DMS79 (cell line): ENCODE measurements at regions not wholly inside any gene's neighbourhood (a gene's known extent, or its start where the extent isn't known, plus 50 kb on each side); places are given as distances from the start of the nearest gene placed in this dataset.

Source experiments
- DNase-seq: peaks from one replicate; lab custom pipeline; 2025; lab: John Stamatoyannopoulos, UW

DNA sequence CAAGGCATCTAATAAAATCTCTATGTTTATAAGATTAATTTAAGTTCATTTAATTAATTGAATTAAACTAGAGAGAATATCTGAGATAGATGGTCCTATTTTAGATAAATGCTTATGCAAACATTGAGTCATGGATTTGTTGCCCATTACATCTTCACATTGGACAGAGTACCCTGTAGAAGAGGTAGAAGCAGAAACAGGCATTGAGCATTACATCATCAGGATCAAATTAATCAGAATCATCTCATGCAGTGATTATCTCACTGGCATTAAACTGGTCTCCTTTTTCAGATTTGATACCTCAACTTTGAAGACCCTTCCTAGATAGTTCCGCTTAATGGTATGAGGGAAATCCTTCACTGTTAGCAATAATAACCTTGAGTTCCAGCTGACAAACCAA, 469.6 kb upstream of the VRK2 start:
- no peak for DNase-seq

DNA sequence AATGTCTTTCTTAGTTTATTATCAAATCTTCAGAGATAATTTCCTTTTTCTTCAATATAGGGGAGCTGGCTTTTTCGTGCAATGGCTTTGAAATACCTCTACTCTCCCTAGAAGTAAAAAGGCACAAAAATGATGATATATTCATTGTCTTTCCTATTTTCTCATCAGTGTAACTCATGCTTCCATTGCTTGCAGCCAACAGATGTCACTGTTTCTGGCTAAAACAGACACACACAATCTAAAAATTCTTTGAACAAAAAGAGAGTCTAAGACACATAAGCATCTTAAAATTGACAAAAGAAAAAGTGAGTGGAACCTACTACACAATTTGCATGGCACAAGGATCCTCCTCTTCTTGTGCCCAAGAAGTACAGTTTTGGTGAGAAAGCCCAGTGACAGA, 448.7 kb upstream of the VRK2 start:
- DNase-seq: no peak

DNA sequence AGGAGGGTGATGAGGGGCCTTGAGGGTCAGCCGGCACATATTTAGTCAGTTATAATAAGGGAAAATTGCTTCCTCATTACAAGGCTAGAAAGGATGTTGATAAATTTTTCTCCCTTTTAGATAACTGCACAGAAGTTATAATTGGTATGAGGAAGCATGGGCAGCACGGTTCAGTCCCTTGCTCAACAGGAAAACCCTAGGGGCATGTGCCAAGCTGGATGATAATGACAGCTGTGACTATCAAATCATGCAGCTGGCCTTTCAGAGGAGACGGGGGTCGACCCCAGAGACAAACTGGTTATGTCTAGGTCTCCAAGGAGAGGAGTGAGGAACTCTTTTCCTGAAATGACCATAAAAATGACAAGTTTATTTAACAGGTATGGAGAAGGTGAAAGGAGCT, 448.1 kb upstream of the VRK2 start:
- DNase-seq: no peak

DNA sequence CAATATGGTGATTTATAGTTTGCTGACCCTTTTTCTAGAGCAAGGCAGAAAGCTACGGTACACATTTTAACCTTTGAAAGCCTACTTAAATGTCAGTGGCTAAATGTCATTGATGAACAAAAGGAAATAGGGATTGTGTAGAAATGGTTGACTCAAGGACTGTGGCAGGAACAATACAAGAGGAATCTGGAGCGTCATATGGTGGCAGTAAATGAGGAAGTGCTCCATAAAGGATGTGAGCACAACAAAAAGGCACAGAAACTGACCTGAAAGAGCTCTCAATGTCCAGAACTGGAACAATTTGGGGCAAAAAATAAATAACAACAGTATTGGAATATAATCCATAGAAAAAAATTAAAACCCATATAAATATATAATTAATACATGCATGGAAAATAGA, 443.9 kb upstream of the VRK2 start:
- DNase-seq: no peak

DNA sequence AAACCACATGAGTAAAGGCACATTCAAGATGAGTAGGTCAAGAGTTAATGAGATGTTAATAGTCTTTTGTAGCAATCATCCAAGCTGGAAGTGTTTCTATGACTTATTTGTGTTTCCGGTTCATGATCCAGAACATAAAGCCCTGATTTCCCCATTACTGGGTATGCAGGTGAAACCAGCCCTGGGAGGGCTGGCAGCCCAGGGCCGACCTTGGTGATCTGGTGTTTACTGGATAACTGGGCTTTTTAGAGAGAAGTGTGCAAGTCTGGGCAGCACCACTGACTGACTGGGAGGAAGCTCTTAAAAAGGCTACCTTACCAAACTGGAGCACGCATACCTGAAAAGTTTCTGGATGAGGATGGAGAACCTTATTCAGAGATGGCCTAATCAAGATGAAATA, 431.6 kb upstream of the VRK2 start:
- no peak for DNase-seq

DNA sequence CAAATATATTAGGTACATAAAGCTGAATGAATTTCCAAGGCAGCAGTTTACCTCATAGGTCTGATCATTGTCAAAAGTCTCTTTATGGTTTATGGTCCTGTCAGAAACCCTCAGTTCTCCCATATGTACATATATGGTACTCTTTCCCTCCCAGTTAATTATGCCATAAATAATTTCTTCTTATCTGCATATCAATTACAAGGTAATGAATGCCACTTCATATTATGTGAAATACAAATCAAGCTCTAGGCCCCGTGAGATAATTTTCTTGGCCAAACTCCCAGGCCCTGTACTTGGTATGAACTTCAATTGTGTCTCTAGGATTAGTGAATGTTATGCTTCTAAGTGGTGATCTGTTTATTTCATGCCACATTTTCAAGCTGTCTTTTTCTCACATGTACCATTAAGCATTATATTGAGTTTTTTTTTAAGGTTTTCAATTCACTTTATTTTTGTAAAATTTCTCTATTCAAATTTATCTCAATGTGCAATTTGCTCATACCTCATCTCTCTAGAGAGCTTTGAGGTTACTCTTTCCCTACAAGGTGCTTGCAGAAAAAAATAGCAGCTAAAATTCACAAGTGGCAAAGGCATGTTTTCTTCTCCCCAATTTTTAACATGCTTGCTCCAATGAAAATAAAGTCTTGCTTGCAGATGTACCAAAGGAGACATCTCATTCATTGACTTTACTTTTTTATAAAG, 430.6 kb upstream of the VRK2 start:
- DNase-seq: no peak

DNA sequence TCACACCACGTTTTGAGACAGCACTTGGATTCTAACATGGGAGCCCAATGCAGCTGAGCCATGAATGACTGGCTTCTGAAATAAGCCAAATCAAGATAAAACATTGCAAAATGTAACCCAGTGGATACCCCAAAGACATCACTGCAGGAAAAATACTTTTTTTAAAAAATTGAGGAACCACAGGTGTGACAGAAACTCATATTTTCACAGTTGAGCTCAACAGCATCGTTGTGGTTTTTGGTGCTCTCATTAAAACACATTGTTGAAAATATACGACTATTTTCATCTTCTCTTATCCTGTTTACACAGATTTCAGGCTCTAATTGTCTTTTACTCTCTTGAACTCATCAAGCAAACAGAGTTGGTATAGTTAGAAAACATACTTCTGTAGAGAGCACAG, 429.3 kb upstream of the VRK2 start:
- DNase-seq: no peak

DNA sequence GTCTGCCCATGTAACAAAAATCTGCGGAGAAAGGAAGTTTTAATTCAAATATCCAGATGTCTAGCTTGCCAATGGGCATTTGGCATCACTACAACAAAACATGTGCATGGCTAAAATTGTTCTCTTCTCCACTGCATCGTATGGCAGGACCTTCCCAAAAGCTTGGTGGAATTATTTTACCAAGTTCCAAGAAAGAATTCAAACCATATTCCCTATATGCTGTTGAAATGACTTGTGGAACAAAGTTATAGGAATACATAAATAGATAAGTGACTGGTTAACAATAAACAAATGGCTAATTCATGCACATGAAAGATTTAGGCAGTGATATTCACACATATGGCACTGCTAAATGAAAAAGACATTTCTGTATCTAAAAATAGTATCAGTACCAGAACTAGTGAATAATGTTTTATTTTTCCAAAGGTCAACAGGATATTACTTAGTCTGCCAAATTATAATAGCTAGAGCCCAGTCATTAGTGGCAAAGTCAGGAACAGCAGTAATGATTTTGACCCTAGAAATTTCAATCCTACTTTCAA, 425.4 kb upstream of the VRK2 start:
- no peak for DNase-seq

DNA sequence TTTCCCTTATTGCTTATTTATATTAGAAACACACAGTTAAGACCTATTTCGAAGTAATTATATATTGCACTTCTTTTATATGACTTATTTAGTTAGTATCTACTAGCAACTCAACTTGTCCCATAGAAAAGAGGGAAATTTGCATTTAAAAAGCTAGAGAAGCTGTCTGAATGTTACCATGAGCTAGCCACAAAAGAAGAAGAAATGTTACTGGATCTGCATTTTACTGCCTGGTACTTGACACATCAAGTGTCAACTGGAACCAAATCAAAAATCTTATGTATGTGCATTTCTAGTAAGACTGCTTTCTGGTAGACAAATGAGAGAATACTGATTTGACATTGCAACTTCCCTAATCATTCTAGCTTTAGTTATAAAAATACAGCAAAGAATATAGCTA, 424.6 kb upstream of the VRK2 start:
- no peak for DNase-seq

DNA sequence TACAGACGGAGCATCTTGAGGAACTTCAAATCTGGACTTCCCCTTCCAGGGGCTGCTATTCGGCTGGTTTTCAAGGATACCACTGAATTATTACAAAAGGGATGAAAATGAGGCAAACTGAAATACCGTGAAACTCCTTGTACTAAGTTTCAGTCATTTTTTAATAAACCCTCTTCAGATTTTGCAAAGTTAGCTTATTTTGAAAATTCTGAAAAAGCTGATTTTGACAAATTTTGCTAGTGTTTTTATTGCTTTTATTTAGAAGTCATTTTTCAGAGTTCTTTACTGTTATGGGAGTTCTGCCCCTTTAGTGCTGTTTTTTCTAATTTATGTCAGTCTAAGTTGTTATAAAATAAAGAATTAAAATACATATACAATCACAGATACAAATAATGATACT, 390.4 kb upstream of the VRK2 start:
- no peak for DNase-seq

DNA sequence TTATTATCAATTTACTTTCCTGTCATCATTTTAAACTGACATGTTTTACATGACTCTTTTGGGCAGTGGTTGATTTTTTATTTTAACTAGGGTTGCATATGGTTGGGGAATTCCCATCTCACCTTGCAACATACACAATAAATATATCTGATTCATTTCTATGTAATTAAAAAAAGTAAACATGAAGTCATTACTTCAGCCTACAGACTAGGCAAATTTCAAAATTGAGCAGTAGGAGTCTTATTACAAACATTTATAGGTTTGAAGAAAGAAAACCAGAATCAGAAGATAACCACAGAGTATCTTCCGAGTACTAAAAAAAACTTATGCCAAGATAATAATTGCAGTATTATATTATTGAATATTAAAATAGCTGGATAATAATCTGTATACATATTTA, 377.0 kb upstream of the VRK2 start:
- no peak for DNase-seq

DNA sequence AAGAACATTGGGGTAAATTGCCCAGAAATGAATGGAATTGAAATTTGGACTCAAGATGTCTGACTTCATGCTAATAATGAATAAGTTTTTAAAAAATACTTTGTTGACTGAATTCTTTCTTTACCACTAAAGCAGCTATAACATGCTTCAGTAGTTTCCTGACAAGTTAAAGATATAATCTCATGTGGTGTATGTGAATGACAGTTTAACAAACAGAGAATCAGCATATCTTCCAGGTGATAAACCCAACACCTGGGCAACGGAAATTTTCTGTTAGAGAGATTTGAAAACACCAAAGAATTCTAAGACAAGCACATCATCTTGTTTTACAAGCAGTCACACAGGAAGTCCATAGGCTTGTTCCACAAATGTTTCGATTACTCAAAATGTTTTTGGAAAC, 372.6 kb upstream of the VRK2 start:
- DNase-seq: no peak

DNA sequence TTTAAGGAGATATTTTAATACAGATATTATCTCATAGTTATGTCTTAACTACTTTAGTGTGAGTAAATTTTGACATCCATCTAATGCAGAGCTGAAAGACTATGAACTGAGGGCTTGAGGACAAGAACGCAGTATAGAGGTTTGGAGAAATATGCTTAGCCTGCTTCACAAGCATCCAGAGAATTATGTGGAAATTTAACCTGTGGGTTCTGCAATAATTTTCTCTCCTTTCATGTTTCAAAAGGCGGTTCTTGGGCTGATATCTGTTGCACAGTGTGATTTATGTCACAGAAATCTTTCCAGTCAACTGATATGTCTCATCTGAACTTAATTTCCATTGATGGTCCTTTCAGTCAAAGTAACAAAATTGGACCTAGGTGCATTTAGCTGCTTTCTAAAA, 371.9 kb upstream of the VRK2 start:
- DNase-seq: no peak

DNA sequence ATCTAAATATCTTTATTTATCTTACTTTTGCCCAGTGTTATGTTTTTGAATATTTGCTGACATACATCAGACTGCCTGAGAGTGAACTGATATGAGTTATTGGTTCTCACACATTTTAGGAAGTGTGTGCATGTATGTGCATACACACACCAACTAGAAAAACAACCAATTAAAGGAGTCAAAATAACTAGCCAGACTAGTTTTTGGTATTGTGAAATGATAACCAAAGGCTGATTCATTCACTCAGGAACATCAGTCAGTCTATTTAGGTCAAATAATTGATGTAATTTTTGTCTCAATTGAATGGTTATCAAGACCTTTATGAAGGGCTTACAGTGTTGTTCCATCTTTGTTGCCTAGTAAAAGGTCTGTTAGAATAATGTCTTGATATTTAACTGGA, 369.3 kb upstream of the VRK2 start:
- no peak for DNase-seq

DNA sequence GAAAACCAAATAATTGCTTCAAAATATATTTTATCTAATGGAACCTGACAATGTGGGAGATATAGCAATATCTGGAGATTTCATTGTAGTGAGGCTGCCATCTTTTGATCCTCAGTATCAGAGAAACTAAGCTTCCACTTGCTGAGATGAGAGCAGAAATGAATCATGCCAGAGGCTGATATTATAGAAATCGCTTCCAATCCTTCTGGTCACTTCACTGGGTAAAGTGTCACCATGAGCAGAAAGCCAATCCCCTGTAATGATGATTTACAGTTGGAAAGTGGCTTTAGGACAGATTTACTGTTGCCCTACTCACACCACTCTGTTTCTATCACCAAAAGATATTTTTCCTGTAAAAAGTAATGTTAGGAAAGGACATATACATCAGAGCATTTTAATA, 365.0 kb upstream of the VRK2 start:
- DNase-seq: no peak

DNA sequence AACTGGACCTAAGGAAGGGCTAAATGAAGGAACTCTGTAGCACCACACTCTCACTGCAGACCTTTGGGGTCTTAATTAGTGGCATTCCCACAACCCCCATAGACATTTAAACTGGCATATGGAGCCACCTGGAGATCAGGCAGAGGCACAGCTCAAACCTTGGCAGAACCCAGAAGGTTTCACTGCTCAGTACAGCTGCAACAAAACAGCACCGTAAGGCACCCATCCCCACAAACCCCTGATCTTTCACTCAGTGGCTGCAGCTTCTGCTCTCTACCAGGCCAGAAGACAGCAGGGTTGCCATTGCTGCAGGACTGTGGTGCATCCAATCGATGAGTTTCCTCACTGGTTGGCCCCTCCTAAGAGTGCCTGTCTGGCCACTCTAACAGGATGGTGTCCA, 361.6 kb upstream of the VRK2 start:
- DNase-seq: no peak

DNA sequence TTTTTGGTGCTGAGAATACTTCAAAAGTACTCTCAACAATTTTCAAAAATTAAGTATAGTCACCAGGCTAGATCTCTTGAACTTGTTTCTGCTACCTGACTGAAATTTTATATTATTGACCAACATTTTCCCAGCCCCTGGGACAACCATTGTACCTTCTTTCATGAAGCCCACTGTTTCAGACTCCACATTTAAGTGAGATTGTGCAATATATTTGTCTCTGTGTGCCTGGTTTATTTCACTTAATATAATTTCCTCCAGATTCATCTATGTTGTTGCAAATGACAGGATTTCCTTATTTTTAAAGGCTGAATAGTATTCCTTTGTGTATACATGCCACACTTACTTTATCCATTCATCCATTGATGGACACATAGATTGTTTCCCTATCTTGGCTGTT, 354.2 kb upstream of the VRK2 start:
- no peak for DNase-seq

DNA sequence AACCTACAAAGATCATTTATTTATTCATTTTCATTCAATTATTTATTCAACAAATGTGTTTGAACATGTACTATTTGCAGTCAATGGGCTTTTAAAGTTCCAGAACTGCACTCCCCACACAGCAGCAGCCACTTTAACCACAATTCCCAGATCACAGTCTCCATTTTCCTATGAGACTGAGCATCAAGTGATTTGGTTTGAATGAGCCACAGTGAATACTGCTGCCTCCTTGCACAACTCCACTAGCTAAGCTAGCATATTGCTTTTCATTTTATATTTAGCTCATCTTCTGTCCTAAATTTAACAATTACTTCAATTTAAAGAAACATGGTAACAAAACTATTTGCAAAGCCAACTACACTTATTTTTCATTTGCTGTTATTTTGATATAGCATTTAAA, 353.4 kb upstream of the VRK2 start:
- DNase-seq: no peak

DNA sequence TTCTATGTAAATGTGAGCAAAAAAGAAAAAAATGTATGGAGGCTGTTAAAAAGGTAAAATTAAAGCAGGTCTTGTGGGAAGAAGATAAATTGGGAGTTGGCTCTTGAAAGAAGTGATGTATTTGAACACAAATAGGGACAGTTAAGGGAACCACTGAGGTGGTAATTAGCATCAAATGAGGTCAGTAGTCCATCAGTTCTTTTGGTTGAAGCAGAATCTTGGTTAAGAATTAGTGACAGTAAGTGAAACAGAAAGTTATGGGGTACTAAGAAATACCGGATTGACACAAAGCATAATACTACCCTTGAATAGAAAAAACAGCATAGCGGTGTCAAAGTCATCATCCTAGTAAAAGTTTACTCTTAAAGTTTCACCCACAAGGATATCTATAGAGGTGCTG, 352.6 kb upstream of the VRK2 start:
- DNase-seq: no peak

DNA sequence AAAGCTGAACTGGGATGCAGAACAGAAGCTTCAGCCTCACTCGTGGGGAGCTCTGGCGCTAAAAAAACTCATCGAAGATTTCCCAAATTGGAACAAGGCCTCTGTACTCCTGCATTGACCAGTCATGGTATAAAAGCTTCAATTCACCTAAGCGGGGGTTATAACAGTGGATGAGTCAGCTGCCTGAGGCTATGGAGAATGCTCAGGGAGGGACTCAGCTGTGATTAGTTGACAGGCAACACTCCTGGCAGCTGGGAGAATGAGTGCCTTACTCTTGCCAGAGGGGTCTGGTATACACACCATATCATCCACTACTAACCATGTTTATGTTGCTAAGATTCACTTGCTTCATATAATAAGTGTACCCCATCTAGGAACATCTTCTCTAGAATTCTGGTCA, 350.6 kb upstream of the VRK2 start:
- DNase-seq: no peak

DNA sequence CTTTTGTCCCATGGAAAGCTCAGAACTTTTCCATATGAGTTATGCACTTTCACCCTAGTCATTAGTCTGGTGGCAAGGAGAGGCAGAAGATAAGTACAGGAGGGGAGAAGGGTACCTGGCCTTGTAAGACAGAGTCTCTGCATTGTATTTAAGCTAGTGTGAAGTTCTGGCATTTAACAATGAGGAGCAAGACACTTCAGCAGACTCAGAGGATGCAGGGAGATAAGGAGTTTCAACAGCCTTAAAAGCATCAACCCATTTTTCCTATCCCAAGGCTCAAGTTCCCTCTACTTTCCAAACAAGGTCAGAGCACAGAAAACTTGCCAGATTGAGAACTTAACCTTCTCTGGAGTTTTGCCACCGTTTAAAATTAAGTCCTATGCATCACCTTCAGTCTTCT, 348.2 kb upstream of the VRK2 start:
- no peak for DNase-seq

DNA sequence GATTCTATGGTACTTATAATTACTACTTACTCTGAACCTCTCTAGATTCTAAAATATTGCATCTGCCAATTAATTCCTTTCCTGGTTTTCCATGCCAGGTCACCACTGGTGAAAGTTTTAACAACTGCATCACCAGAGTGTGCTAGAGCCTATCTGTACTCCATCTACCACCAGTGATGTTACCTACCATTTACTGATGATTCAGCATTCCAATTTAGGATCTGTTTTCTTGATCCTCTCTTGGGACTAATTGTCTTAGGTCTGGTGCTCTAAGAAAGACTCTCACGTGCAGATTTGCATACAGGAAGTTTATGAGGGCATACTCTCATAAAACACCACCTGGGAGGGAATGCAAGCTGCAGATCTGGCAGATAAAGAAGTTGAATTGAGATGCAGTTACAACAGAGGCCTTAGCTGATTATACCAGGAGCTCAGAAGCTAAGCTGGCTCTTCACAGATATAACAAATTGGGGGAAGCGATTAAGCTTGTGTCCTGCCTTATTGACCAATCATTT, 347.6 kb upstream of the VRK2 start:
- DNase-seq: no peak

DNA sequence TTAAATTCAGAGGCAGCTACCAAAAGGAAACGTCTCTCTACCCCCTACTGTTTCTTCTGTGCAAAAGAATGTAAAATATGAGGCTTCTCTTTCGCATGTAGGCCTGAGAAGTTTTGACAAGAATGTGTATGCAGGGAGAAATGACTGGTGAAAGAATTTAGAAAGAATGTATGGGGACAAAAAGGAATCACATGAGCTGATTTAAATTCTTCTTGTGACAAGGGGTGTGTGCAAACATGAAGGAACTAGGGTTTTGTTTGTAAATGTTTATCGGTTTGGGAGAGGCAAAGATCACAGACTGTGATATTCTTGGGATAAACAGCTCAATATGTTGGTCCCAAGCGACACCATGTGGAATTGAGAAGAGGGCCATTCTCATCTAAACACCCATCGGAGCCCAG, 345.2 kb upstream of the VRK2 start:
- DNase-seq: no peak

DNA sequence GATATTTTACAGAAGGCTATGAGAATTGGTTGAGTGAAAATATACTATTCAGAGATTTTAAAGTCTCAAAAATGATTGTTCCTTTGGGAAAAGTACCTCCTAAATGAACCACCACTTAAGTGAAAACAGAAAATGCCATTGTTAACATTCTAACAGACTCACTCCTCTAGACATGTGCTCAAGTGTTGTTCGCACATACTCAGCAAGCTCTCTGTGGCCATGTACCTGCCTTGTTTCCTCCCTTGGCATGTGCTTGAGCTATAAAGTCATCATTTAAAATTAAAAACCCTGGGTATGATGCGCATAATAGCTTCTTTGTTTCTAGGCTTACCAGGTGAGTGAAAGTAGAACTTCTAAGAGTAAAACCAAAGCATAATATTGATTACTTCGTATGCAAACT, 343.2 kb upstream of the VRK2 start:
- no peak for DNase-seq
